ENCODE measurements at regions not wholly inside any gene's neighbourhood (a gene's known extent, or its start where the extent isn't known, plus 50 kb on each side); places are given as distances from the start of the nearest gene placed in this dataset.

DNA sequence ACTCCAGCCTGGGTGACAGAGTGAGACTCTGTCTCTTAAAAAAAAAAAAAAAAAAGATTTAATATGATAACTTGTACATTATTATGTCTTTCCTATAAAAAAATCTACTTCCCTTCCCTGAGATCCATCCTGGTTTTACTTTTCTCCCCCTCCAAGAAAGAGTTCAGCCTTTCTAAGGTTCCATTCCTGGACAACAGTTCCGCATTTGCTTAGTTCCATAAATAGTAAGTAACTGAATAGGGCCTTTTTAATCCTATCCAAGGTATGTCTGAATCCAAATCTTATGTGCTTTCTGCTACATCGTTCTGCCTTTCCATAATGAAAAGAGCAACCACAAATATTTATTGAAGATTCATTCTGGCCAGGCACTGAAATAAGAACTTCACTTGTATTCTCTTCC is 187.8 kb downstream of the DACT1 start:
- H3K4me3 ChIP-seq, result no peak overlapping the region
- FAIRE-seq (no peak), DNase-seq (ENCODE audit: low read depth, low spot score) (no peak), ATAC-seq (no peak)
- ChIA-PET SMC1A (ENCODE audit: uncharacterized antibody, unreplicated experiment) (no interaction called here), CTCF (interaction anchor here (1.2 to 4.1 kb wide), 3 partner anchors 16 to 324 kb away, joined by 4 to 19 read pairs (median 11); no protein-coding TSS in a partner anchor), RAD21 (ENCODE audit: unreplicated experiment) (no interaction called here), POLR2A (no interaction called here)
- no peak overlapping the region for H2AFZ ChIP-seq (ENCODE audit: control insufficient read depth, low read depth, low read length)
- H3K9me3 ChIP-seq (replicated peaks; ENCODE audit: control insufficient read depth, insufficient read depth, low read length), result no peaks in the 10 kb centered on the region; the same call in 2 of the 3 replicates
- H3K4me2 ChIP-seq (ENCODE audit: control insufficient read depth, insufficient read depth), result no peak overlapping the region
- H3K79me2 ChIP-seq (ENCODE audit: control insufficient read depth, insufficient read depth, low read length), result no peaks in the 10 kb centered on the region
- no TSS peak for BruUV-seq (replicated peaks)
- no peak overlapping the region for H3K27ac ChIP-seq (ENCODE audit: control insufficient read depth, insufficient read depth)
- no peaks in the 10 kb centered on the region for H3K4me1 ChIP-seq (ENCODE audit: control insufficient read depth, insufficient read depth, low read length)
- WGBS (ENCODE audit: insufficient coverage, insufficient replicate concordance, low lambda C conversion rate, missing lambda C conversion rate), result 70% methylated on average over 2 of the region's 2 CpGs
- H3K27me3 ChIP-seq (replicated peaks in 1 of 2; ENCODE audit: control insufficient read depth in 2 of 2, insufficient read depth in 2 of 2, low read length in 1 of 2), result no peaks in the 10 kb centered on the region
- in situ Hi-C loops (cut with MboI), result no loop called here
- TF ChIP-seq FOS (IDR thresholded peaks at IDR 0.05; ENCODE audit: borderline replicate concordance, extremely low read depth, insufficient read length) (no peak), NRF1 (conservative IDR thresholded peaks at IDR 0.05; ENCODE audit: low read depth, low read length) (no peak), FOXM1 (IDR thresholded peaks at IDR 0.05; ENCODE audit: low read depth, low read length) (no peak), MEF2A (IDR thresholded peaks at IDR 0.05; ENCODE audit: insufficient read depth, low read depth, low read length) (no peak), DPF2 (IDR thresholded peaks at IDR 0.05) (no peak)
- H3K36me3 ChIP-seq (ENCODE audit: control insufficient read depth in 2 of 2, insufficient read depth in 2 of 2, low read length in 1 of 2), result no peaks in the 10 kb centered on the region
- no peaks in the 10 kb centered on the region for H4K20me1 ChIP-seq (ENCODE audit: control insufficient read depth, insufficient read depth)
- intact Hi-C loops (cut with micrococcal nuclease; ENCODE audit: unreplicated experiment), result no loop called here
- H3K9ac ChIP-seq (ENCODE audit: control insufficient read depth, insufficient read depth, low read length), result no peak overlapping the region

DNA sequence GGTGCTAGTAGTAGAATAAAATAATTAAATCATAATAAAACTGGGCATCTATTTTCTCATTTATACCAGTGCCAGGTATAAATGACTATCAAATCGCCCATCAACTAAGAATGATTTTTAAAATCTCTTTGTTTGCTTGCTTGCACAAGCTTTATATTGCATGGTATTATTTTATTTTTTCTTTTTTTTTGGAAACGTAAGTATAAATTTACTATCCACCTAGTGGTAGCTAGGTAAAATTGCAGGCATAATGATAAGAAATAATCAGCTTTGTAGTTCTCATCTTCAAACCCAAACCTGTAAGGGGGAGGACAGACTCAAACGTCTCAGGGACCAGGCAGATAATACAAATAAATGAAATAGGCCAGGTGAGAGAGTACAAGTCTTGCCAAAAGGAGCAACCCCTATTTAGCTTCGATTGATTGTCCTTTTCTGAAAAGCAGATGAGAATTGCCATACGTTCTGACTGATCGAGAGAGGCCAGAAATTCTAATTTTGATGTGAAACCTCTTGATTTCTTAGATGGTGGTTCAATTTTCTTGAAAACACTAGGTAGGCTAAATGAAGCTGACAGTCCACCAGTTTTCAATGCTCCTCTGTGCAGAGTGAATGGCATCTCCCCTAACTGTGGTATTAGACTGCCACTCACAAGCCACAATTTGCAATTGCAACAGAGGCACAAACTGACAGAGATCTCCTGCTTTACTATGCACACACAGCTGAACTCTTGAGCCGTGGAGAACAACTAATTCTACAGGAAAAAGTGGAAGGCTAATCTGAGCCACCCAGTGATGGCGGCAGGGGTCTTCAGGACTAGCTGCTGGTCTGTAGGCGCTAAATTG is 189.3 kb downstream of the DACT1 start:
- Histone ChIP-seq H4K20me1 (ENCODE audit: control insufficient read depth, insufficient read depth) (no peaks in the 10 kb centered on the region), H3K4me3 (no peak overlapping the region), H2AFZ (ENCODE audit: control insufficient read depth, low read depth, low read length) (no peak overlapping the region), H3K36me3 (ENCODE audit: control insufficient read depth in 2 of 2, insufficient read depth in 2 of 2, low read length in 1 of 2) (no peaks in the 10 kb centered on the region), H3K4me2 (ENCODE audit: control insufficient read depth, insufficient read depth) (no peak overlapping the region), H3K9ac (ENCODE audit: control insufficient read depth, insufficient read depth, low read length) (no peak overlapping the region), H3K27ac (ENCODE audit: control insufficient read depth, insufficient read depth) (no peak overlapping the region), H3K9me3 (replicated peaks; ENCODE audit: control insufficient read depth, insufficient read depth, low read length) (no peaks in the 10 kb centered on the region; the same call in 2 of the 3 replicates), H3K27me3 (replicated peaks in 1 of 2; ENCODE audit: control insufficient read depth in 2 of 2, insufficient read depth in 2 of 2, low read length in 1 of 2) (no peaks in the 10 kb centered on the region), H3K4me1 (ENCODE audit: control insufficient read depth, insufficient read depth, low read length) (no peaks in the 10 kb centered on the region), H3K79me2 (ENCODE audit: control insufficient read depth, insufficient read depth, low read length) (no peaks in the 10 kb centered on the region)
- 43% methylated on average over 9 of the region's 9 CpGs for WGBS (ENCODE audit: insufficient coverage, insufficient replicate concordance, low lambda C conversion rate, missing lambda C conversion rate)
- in situ Hi-C loops (cut with MboI), result no loop called here
- intact Hi-C loops (cut with micrococcal nuclease; ENCODE audit: unreplicated experiment), result no loop called here
- no peak for ATAC-seq
- no peak for DNase-seq (ENCODE audit: low read depth, low spot score)
- ChIA-PET POLR2A (interaction anchor here (1.1 kb wide), 1 partner anchor 16 kb away, joined by 3 read pairs; no protein-coding TSS in a partner anchor), CTCF (interaction anchor here (0.9 to 4.1 kb wide), 9 partner anchors 10 to 325 kb away, joined by 3 to 19 read pairs (median 5); no protein-coding TSS in a partner anchor), SMC1A (ENCODE audit: uncharacterized antibody, unreplicated experiment) (interaction anchor here (0.7 to 3.8 kb wide), 9 partner anchors 9 to 326 kb away, joined by 3 to 14 read pairs (median 4); no protein-coding TSS in a partner anchor), RAD21 (ENCODE audit: unreplicated experiment) (interaction anchor here (0.8 to 1.1 kb wide), 3 partner anchors 26 to 326 kb away, joined by 3 to 4 read pairs (median 3); no protein-coding TSS in a partner anchor)
- TF ChIP-seq, protein P1, sequence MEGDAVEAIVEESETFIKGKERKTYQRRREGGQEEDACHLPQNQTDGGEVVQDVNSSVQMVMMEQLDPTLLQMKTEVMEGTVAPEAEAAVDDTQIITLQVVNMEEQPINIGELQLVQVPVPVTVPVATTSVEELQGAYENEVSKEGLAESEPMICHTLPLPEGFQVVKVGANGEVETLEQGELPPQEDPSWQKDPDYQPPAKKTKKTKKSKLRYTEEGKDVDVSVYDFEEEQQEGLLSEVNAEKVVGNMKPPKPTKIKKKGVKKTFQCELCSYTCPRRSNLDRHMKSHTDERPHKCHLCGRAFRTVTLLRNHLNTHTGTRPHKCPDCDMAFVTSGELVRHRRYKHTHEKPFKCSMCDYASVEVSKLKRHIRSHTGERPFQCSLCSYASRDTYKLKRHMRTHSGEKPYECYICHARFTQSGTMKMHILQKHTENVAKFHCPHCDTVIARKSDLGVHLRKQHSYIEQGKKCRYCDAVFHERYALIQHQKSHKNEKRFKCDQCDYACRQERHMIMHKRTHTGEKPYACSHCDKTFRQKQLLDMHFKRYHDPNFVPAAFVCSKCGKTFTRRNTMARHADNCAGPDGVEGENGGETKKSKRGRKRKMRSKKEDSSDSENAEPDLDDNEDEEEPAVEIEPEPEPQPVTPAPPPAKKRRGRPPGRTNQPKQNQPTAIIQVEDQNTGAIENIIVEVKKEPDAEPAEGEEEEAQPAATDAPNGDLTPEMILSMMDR (IDR thresholded peaks at IDR 0.05 in 2 of 3, conservative IDR thresholded peaks at IDR 0.05 in 1 of 3; ENCODE audit: control insufficient read depth in 2 of 3, extremely low read depth in 1 of 3, insufficient read depth in 1 of 3, low read depth in 3 of 3, low read length in 3 of 3), result 0 out of 6 replicates have a peak, but pooled peaks of 1 of the 3 experiments have one; percentile 11
- TF ChIP-seq RB1 (IDR thresholded peaks at IDR 0.05; ENCODE audit: borderline replicate concordance), result no peak
- no peak for TF ChIP-seq FOS (IDR thresholded peaks at IDR 0.05; ENCODE audit: borderline replicate concordance, extremely low read depth, insufficient read length)
- no peak for TF ChIP-seq RFX5 (IDR thresholded peaks at IDR 0.05; ENCODE audit: low read depth, low read length)
- no TSS peak for BruUV-seq (replicated peaks)
- FAIRE-seq, result no peak

Data from GM12878 (cell line).